WTC11 (cell line): ENCODE measurements at regions not wholly inside any gene's neighbourhood (a gene's known extent, or its start where the extent isn't known, plus 50 kb on each side); places are given as distances from the start of the nearest gene placed in this dataset.

ENCODE experiments used
- ATAC-seq: fragments of 200-7000 bp; cut with Tn5 transposase; 2 replicates; pipeline ENCODE4 v1.10.0; 2021; ENCODE audit warnings: mild to moderate bottlenecking, moderate library complexity
- CTCF ChIA-PET: fragments of 300-600 bp; sonication (Branson Sonifier 250); formaldehyde crosslinking; loops from one replicate; lab custom pipeline; 2021; ENCODE audit warnings: antibody characterized with exemption; lab: Charles Lee
- POLR2A ChIA-PET: fragments of 350-600 bp; sonication (Branson Sonifier 250); formaldehyde crosslinking; loops from one replicate; lab custom pipeline; 2021; ENCODE audit warnings: antibody characterized with exemption; lab: Charles Lee
- DNase-seq: peaks from one replicate; pipeline ENCODE4 v3.0.0; 2021; ENCODE audit warnings: low spot score
- H3K27ac Mint-ChIP-seq: 2 replicates; pipeline ENCODE4 v1.8.0; 2021; ENCODE audit warnings: mixed read lengths
- H3K27me3 Mint-ChIP-seq: 2 replicates; pipeline ENCODE4 v1.8.0; 2021; ENCODE audit warnings: low read depth, mild to moderate bottlenecking, moderate library complexity, mixed read lengths
- H3K36me3 Mint-ChIP-seq: 2 replicates; pipeline ENCODE4 v1.8.0; 2021; ENCODE audit warnings: mixed read lengths
- H3K4me1 Mint-ChIP-seq: 2 replicates; pipeline ENCODE4 v1.8.0; 2022; ENCODE audit warnings: mixed read lengths
- H3K4me3 Mint-ChIP-seq: 2 replicates; pipeline ENCODE4 v1.8.0; 2021; ENCODE audit warnings: mild to moderate bottlenecking, moderate library complexity, mixed read lengths
- H3K9me3 Mint-ChIP-seq: 2 replicates; pipeline ENCODE4 v1.8.0; 2021; ENCODE audit warnings: mixed read lengths
- AR ChIP-seq: fragments of 250-450 bp; sonication (Bioruptor Pico); IDR thresholded peaks from 2 replicates; pipeline ENCODE4 v1.9.0; 2021; ENCODE audit warnings: mild to moderate bottlenecking
- CBFB ChIP-seq: sonication (generic); formaldehyde crosslinking; IDR thresholded peaks from 2 replicates; pipeline ENCODE4 v1.8.1; 2022; ENCODE audit warnings: mild to moderate bottlenecking, low read depth, missing genetic modification reagents
- RELA ChIP-seq: sonication (generic); formaldehyde crosslinking; IDR thresholded peaks from 2 replicates; pipeline ENCODE4 v1.8.1; 2022; ENCODE audit warnings: missing genetic modification reagents, mild to moderate bottlenecking, borderline replicate concordance
- TCF7 ChIP-seq: sonication (generic); formaldehyde crosslinking; IDR thresholded peaks from 2 replicates; pipeline ENCODE4 v1.8.0; 2022; ENCODE audit warnings: mild to moderate bottlenecking, low read depth, missing genetic modification reagents, moderate library complexity
- ZBTB21 ChIP-seq: sonication (generic); formaldehyde crosslinking; IDR thresholded peaks from 2 replicates; pipeline ENCODE4 v1.8.1; 2023; ENCODE audit warnings: mild to moderate bottlenecking, missing genetic modification reagents, borderline replicate concordance
- ZNF138 ChIP-seq: sonication (generic); formaldehyde crosslinking; conservative IDR thresholded peaks from 2 replicates; pipeline ENCODE4 v1.8.1; 2022; ENCODE audit warnings: mild to moderate bottlenecking, moderate library complexity, missing genetic modification reagents
- ZNF232 ChIP-seq: sonication (generic); formaldehyde crosslinking; IDR thresholded peaks from 2 replicates; pipeline ENCODE4 v1.8.0; 2022; ENCODE audit warnings: mild to moderate bottlenecking, missing genetic modification reagents
- ZNF263 ChIP-seq: sonication (generic); formaldehyde crosslinking; IDR thresholded peaks from 2 replicates; pipeline ENCODE4 v1.8.1; 2022; ENCODE audit warnings: low read depth, mild to moderate bottlenecking, moderate library complexity, missing genetic modification reagents
- ZNF281 ChIP-seq: sonication (generic); formaldehyde crosslinking; IDR thresholded peaks from 2 replicates; pipeline ENCODE4 v1.8.0; 2023; ENCODE audit warnings: mild to moderate bottlenecking, missing genetic modification reagents
- ZNF416 ChIP-seq: fragments of 250-450 bp; sonication (Bioruptor Pico); IDR thresholded peaks from 2 replicates; pipeline ENCODE4 v1.9.0; 2021; ENCODE audit warnings: mild to moderate bottlenecking, inconsistent platforms
- TF ChIP-seq, protein P1 (sequence below): sonication (generic); formaldehyde crosslinking; IDR thresholded peaks from 2 replicates; pipeline ENCODE4 v1.8.1; 2022; ENCODE audit warnings: low read depth, mild to moderate bottlenecking, moderate library complexity, missing genetic modification reagents, borderline replicate concordance
- TF ChIP-seq, protein P2 (sequence below): sonication (generic); formaldehyde crosslinking; IDR thresholded peaks from 2 replicates; pipeline ENCODE4 v1.8.1; 2022; ENCODE audit warnings: low read depth, missing genetic modification reagents, borderline replicate concordance

- TF ChIP-seq ZBTB21 (no peak), ZNF281 (no peak)
- TF ChIP-seq, protein P1, sequence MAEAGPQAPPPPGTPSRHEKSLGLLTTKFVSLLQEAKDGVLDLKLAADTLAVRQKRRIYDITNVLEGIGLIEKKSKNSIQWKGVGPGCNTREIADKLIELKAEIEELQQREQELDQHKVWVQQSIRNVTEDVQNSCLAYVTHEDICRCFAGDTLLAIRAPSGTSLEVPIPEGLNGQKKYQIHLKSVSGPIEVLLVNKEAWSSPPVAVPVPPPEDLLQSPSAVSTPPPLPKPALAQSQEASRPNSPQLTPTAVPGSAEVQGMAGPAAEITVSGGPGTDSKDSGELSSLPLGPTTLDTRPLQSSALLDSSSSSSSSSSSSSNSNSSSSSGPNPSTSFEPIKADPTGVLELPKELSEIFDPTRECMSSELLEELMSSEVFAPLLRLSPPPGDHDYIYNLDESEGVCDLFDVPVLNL (CRISPR knock-in tag), result no peak
These were observed 1228.0 kb downstream of the TBC1D22A start (continued) for GRCh38 chr22:47990481-47990880.

DNA sequence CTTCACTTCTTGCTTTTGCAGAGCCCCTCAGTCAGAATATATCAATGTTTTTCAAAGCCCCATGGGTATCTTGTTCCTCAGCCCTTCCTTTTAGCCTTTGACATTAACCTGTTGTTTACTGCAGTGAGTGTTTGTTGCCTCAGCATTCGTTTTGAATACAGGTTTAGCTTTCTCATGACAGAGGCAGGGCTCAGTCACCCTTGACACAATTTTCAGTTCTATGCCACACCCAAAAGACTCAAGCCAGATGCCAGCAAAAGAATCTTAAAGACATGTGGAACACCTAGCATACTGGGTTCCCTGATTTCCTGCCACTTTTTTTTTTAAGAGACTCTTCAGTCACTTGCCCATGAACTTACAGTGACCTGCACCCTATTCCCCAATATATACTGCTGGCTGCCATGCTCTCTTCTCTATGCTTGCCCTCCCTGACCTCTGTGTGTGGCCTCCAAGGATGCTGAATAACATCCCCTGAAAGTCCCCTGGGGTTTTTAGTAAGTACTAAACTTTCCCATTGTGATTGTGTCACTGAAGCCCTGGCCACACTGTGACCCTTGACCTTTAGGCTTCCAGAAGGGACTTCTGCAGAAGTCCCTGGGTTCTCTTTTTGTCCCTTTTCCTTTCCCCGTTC is 1225.5 kb downstream of the TBC1D22A start:
- no peak overlapping the region for H3K27ac Mint-ChIP-seq
- peaks cover 3% of the 10 kb centered on the region; the same call in 1 of the 2 replicates for H3K27me3 Mint-ChIP-seq
- H3K36me3 Mint-ChIP-seq, result peaks cover 21% of the 10 kb centered on the region
- no peak for ATAC-seq
- TF ChIP-seq ZBTB21 (no peak), ZNF232 (no peak), AR (CRISPR knock-in tag) (no peak), ZNF281 (no peak), ZNF263 (CRISPR knock-in tag) (no peak), RELA (no peak)
- no peaks in the 10 kb centered on the region for H3K4me1 Mint-ChIP-seq
- ChIA-PET POLR2A (no interaction called here), CTCF (no interaction called here)
- peaks cover 56% of the 10 kb centered on the region for H3K9me3 Mint-ChIP-seq
- H3K4me3 Mint-ChIP-seq, result no peak overlapping the region
- no peak for DNase-seq

DNA sequence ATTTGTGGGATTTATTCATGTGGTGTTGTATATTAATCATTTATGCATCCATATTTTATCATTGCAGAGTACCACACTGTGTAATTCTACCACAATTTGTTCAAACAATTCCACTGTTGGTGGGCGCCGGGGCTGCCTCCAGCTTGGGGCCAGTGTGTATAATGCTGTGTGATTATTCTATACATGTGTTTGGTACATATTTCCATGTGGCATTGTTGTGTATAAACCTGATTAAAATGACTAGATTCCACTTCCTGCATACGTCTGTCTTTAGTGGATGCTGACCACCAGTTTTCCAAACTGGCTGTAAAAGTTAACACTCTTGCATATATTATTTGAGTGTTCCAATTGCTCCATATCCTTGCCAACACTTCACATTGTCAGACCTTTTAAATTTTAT is 1213.8 kb downstream of the TBC1D22A start:
- no peak for DNase-seq
- H3K4me1 Mint-ChIP-seq, result peaks cover 3% of the 10 kb centered on the region; the same call in 1 of the 2 replicates
- no peaks in the 10 kb centered on the region for H3K27me3 Mint-ChIP-seq
- peaks cover 14% of the 10 kb centered on the region for H3K36me3 Mint-ChIP-seq
- H3K4me3 Mint-ChIP-seq, result no peak overlapping the region
- H3K27ac Mint-ChIP-seq, result no peak overlapping the region
- no peak for ATAC-seq
- peaks cover 51% of the 10 kb centered on the region for H3K9me3 Mint-ChIP-seq
- CTCF ChIA-PET, result no interaction called here
- POLR2A ChIA-PET, result no interaction called here
- TF ChIP-seq, protein P2, sequence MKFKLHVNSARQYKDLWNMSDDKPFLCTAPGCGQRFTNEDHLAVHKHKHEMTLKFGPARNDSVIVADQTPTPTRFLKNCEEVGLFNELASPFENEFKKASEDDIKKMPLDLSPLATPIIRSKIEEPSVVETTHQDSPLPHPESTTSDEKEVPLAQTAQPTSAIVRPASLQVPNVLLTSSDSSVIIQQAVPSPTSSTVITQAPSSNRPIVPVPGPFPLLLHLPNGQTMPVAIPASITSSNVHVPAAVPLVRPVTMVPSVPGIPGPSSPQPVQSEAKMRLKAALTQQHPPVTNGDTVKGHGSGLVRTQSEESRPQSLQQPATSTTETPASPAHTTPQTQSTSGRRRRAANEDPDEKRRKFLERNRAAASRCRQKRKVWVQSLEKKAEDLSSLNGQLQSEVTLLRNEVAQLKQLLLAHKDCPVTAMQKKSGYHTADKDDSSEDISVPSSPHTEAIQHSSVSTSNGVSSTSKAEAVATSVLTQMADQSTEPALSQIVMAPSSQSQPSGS (CRISPR knock-in tag), result no peak
- TF ChIP-seq ZBTB21 (no peak), ZNF416 (no peak), AR (CRISPR knock-in tag) (no peak), ZNF281 (no peak), CBFB (CRISPR knock-in tag) (no peak), TCF7 (no peak), ZNF138 (CRISPR knock-in tag) (no peak), RELA (no peak)
